ENCODE measurements at regions not wholly inside any gene's neighbourhood (a gene's known extent, or its start where the extent isn't known, plus 50 kb on each side); places are given as distances from the start of the nearest gene placed in this dataset.

DNA sequence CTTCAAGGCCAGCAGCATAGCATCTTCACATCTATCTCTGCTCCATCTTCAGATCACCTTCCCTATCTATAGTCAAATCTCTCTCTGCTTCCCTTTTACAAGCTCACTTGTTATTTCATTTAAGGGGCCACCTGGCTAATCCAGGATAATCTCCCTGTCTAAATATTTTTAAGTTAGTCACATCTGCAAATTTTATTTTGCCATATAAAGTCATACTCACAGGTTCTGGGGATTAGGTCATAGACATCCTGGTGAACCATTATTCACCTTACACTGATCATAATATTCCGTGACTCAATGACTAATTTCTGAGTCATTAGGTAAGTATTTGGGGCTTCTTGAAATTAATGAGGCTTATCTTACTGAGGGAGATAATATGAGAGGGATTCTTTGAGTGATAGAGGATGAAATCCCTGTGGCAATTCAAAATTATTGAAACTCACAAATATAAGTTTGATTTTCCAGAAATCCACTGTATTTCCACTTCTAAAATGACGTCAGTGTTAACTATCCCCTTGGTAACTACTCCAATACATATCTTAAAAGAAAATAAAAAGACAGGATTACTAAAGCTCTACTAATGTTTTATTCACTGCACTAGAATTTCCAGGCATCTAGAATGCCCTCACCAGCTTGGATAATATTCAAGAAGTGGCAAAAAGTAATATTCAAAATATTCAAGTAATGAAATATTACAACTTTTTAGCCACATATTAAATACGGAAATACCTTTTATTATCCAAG, 93.7 kb upstream of the RBMS3 start:
- no peak for TF ChIP-seq EZH2 (IDR thresholded peaks at IDR 0.05)
- TF ChIP-seq POLR2AphosphoS5 (IDR thresholded peaks at IDR 0.05; ENCODE audit: borderline replicate concordance, low read depth, low read length): no peak

Data from SK-N-MC (cell line).